Hematopoietic multipotent progenitor cell treated with erythropoietin and hydrocortisone succinate and interleukin-3 and kit ligand, for 8 days (in vitro differentiated cells): ENCODE measurements at regions not wholly inside any gene's neighbourhood (a gene's known extent, or its start where the extent isn't known, plus 50 kb on each side); places are given as distances from the start of the nearest gene placed in this dataset.

ENCODE experiments used
- DNase-seq: peaks from one replicate; pipeline ENCODE4 v3.0.0-alpha.2; 2015

GRCh38 chr1:55507578-55507931, 292.4 kb upstream of the USP24 start:
- no peak for DNase-seq

DNA sequence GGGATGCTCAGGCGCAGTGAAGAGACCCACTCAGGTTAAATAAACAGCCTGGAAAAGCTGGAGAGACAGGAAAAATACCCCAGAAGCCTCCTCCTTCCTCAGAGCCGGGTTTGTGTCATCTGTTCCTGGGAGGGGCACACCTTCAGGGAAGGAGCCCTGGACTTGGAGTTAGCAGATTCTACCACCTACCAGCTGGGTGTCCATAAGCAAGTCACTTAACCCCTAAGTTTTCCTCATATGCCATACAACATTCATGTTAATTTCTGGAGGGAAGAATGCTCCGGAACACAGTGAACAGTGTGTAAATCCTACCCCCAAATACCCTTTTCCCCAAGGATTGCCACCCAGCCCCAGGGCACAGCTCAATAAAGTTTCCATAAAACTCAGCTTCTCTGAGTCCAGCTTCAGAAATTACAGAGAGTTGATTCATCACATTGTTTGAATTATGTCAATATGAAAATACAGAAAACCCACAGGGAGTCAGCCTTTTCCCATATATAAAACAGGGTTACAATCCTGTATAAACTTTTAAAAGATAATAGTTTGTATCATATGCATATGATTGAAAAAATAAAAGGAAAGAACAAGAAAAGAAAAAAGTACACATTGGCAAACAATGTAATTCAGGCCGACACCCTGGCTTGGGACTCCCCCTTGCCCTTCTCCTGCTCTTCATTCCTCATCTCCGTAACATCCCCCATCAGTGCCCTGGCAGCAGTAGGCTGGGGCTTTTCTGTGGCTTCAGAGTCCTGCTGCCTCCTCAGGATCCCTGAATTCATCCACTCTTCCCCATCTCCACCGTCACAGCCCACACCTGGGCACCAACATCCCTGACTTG, 291.8 kb upstream of the USP24 start:
- DNase-seq: no peak

DNA sequence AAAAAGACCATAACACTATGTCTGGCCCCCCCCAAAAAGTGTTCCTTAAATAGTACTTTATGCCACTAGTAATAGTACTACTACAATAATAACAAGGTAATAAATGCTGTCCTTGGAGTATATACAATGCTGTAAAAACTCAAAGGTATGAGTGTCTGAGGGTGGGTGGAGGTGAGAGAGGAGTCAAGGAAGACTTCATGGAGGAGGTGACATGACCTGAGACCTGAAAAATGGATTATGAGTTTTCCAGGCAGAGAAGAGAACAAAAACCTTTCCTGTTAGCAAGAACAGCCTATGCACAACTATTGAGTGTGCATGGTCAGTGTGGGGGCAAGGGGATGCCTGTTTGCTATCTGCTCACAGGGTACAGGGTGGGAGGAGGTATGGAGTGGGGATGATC, 290.2 kb upstream of the USP24 start:
- no peak for DNase-seq

- DNase-seq: no peak
Observed at GRCh38 chr1:55504306-55504731, 289.2 kb upstream of the USP24 start.

- no peak for DNase-seq
Observed at GRCh38 chr1:55503663-55504305, 288.6 kb upstream of the USP24 start.

- no peak for DNase-seq
Observed at GRCh38 chr1:55500601-55501000, 285.4 kb upstream of the USP24 start.

DNA sequence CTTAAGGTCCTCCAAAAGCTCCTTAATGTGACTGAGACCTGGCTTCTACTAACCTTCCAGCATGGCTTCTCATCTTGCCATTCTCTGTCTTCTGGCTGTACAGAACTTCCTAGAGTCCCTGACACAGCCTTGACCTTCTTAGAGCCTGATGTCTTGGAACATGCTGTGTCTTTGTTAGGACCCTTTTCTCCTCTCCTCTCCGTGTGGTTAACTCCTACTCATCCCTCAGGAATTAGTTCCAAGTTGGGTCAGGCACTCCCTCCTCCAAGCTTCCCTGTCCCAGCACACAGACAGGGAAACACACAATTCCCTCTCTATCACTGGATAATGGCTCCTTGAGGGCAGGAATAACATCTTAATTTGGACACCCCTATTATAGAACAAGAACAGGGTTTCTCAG, 275.4 kb upstream of the USP24 start:
- DNase-seq: no peak

DNA sequence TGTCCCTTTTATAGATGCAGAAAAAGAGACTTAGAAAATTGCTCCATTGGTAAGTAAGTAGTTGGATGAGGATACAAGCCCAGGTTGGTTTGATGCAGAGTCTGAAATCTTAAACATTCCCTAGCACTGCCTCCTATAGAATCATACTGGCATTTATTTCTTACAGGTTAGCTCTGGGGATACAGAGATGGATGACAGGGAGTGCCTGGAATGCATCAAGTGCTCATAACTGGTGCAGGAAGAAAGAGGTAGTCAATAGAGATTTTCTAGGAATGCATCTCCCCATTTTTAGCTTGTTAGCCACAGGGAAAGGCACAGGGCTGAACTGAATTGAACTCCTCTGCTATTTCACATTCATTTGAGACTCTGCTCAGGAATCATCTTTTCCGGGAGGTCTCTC, 269.0 kb upstream of the USP24 start:
- no peak for DNase-seq

GRCh38 chr1:55483523-55483922, 268.4 kb upstream of the USP24 start:
- no peak for DNase-seq

GRCh38 chr1:55481634-55482033, 266.5 kb upstream of the USP24 start:
- no peak for DNase-seq

DNA sequence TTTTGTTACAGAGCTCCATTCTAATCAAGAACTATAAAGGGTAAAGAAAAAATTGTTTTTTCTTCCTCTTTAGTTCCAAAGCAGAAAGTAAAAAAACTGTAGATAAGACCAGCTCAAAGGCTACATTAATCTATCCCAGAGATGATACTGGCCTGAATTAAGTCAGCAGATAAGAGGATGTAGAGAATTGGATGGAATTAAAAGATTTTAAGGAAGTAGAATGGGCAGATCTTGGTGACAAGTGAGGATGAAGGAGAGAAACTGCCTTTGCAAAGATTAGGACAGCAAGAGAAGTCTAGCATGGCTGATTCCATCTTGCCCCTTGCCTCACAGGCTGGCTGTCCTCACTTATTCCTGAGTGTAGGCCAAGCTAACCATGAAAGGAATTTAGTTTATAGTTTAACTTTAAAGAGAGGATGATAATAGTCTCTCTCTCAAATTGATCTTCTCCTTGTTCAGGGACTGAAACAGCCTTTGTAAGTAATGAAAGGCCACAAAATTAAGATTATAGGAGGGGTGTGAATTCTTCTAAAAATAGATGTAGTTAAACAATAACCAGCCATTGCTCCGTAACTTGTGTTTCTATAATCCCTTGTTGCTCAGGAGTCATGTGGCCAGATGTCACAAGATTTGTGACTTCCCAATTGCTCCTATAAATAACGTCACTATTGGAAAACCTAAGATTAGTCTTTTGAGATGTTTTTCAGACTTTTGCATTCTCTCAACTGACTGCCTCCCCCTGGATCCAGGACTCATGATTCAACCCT, 265.0 kb upstream of the USP24 start:
- no peak for DNase-seq

- peak; percentile 45 for DNase-seq
Observed at GRCh38 chr1:55478742-55479141, 263.6 kb upstream of the USP24 start.

DNA sequence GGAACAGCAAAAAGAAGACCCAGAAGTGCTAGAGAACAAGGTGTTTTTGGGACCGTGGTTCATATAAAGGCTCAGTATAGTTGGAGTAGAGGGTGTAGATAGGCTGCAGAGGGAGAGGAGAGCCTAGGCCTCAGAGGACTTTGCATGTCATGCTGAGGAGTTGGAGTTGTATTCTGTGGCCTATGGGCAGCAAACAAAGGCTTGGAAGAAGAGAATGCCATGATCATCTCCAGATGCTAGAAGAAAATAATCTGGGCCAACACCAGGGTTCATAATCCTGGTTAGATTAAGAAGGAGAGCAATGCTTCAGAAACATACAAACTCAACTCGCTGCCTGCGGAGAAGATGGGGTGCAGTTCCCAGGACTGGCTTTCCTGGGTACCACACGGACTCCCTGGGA, 262.8 kb upstream of the USP24 start:
- DNase-seq: no peak

GRCh38 chr1:55476445-55477015, 261.4 kb upstream of the USP24 start:
- no peak for DNase-seq

GRCh38 chr1:55474168-55474786, 259.1 kb upstream of the USP24 start:
- peak; percentile 84 for DNase-seq

DNA sequence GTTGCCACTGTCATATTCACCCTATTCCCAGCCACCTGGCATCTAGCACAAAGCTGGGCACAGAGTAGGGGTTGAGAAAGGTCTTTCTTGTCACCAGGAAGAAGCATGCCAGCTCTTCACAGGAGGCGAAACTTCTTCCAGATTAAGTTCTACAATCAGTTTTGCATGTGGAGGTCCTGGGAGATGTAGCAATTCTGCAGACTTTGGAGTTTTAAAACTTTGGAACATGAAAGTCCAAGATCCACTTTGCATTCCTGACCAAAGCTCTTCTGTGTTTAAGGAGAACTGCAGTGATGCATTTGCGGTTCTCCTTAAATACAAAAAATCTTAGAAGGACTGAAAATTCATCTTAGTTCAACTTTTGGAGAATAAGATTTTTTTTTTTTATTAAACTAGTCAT, 258.5 kb upstream of the USP24 start:
- DNase-seq: no peak

- no peak for DNase-seq
Observed at GRCh38 chr1:55472784-55473183, 257.6 kb upstream of the USP24 start.

DNA sequence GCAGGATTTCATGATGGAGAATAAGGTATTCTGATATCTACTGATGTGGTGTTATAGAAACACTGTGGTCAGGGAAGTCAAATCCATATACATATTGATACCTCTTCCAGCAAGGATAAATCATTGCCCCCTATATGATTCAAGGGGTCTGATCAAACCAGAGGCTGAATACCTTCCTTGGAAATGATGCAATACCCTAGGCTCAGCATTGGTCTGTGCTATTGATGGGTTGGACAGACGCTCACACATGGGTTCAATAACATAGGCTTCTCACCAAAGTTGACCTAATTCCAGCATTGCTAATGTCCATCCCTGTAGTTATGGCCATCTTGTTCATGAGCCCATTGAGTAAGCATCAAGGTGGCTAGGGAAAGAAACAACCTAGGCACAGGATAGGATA, 257.0 kb upstream of the USP24 start:
- DNase-seq: no peak

- no peak for DNase-seq
Observed at GRCh38 chr1:55468142-55468795, 253.1 kb upstream of the USP24 start.

GRCh38 chr1:55466921-55467320, 251.8 kb upstream of the USP24 start:
- no peak for DNase-seq

DNA sequence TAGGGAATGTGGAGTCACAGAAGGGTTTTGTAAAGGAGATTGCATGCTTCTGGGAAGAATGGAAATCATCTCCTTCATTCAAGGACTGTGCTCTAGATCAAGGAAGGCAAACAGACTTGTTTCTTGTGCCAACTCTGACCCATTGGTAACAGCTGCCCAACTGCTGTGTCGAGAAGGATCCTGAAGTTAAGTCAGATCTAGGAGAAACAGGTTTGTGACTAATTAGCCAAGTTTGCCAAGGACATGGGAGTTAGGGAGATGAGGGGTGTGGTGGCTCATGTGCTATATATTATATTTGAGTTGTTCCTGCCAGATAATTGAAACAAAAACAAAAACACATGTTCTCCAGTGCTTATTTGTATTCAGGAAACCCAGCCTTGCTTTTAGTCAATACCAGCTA, 251.2 kb upstream of the USP24 start:
- DNase-seq: no peak

GRCh38 chr1:55464550-55464949, 249.4 kb upstream of the USP24 start:
- DNase-seq: no peak
